ENCODE measurements at regions not wholly inside any gene's neighbourhood (a gene's known extent, or its start where the extent isn't known, plus 50 kb on each side); places are given as distances from the start of the nearest gene placed in this dataset.
"Not testable (repeated sequence)": the region's sequence is repeated elsewhere in the genome, so short reads cannot be mapped to it uniquely, and the experiment has no call there.

- DNase-seq: no peak
Observed at GRCh38 chr17:71516149-71516548, 604.7 kb upstream of the SOX9 start.

- DNase-seq: no peak
Observed at GRCh38 chr17:71519285-71519684, 601.5 kb upstream of the SOX9 start.

- no peak for DNase-seq
Observed at GRCh38 chr17:71521724-71522123, 599.1 kb upstream of the SOX9 start.

GRCh38 chr17:71522383-71522782 is 598.4 kb upstream of the SOX9 start:
- no peak for DNase-seq

GRCh38 chr17:71527311-71527710 is 593.5 kb upstream of the SOX9 start:
- no peak for DNase-seq

- DNase-seq: no peak
Observed at GRCh38 chr17:71528210-71528609, 592.6 kb upstream of the SOX9 start.

- DNase-seq: no peak
Observed at GRCh38 chr17:71530248-71530647, 590.6 kb upstream of the SOX9 start.

GRCh38 chr17:71535321-71535720 is 585.5 kb upstream of the SOX9 start:
- DNase-seq: no peak

GRCh38 chr17:71546419-71546818 is 574.4 kb upstream of the SOX9 start:
- no peak for DNase-seq

GRCh38 chr17:71547904-71548303 is 572.9 kb upstream of the SOX9 start:
- no peak for DNase-seq

GRCh38 chr17:71548540-71549190 is 572.2 kb upstream of the SOX9 start:
- no peak for DNase-seq

- DNase-seq: no peak
Observed at GRCh38 chr17:71550675-71551074, 570.1 kb upstream of the SOX9 start.

- no peak for DNase-seq
Observed at GRCh38 chr17:71553381-71553780, 567.4 kb upstream of the SOX9 start.

- DNase-seq: no peak
Observed at GRCh38 chr17:71558901-71559300, 561.9 kb upstream of the SOX9 start.

- DNase-seq: no peak
Observed at GRCh38 chr17:71572343-71572742, 548.5 kb upstream of the SOX9 start.

GRCh38 chr17:71578446-71578845 is 542.4 kb upstream of the SOX9 start:
- DNase-seq: no peak

GRCh38 chr17:71580220-71580619 is 540.6 kb upstream of the SOX9 start:
- no peak for DNase-seq

- DNase-seq: no peak
Observed at GRCh38 chr17:71585540-71585939, 535.3 kb upstream of the SOX9 start.

- DNase-seq: no peak
Observed at GRCh38 chr17:71592431-71592830, 528.4 kb upstream of the SOX9 start.

- no peak for DNase-seq
Observed at GRCh38 chr17:71593078-71593477, 527.7 kb upstream of the SOX9 start.

GRCh38 chr17:71599583-71599982 is 521.2 kb upstream of the SOX9 start:
- not testable (repeated sequence) for DNase-seq

GRCh38 chr17:71600137-71600789 is 520.6 kb upstream of the SOX9 start:
- no peak for DNase-seq

- no peak for DNase-seq
Observed at GRCh38 chr17:71601894-71602504, 518.8 kb upstream of the SOX9 start.

- DNase-seq: no peak
Observed at GRCh38 chr17:71613996-71614395, 506.8 kb upstream of the SOX9 start.

GRCh38 chr17:71615820-71616219 is 505.0 kb upstream of the SOX9 start:
- DNase-seq: no peak

Data from amniotic stem cell (primary cell).